DND-41 (cell line): ENCODE measurements at regions not wholly inside any gene's neighbourhood (a gene's known extent, or its start where the extent isn't known, plus 50 kb on each side); places are given as distances from the start of the nearest gene placed in this dataset.

ENCODE experiments used
- CTCF ChIP-seq: IDR thresholded peaks from 2 replicates; pipeline ENCODE4 v1.5.1; 2012; ENCODE audit warnings: borderline replicate concordance, low read length, moderate library complexity, mild to moderate bottlenecking; ENCODE audit not compliant: poor library complexity, severe bottlenecking; ENCODE audit errors: extremely low read depth
- EZH2 ChIP-seq: IDR thresholded peaks from 3 replicates; pipeline ENCODE4 v1.6.1; 2012; ENCODE audit warnings: borderline replicate concordance, low read depth, mild to moderate bottlenecking, moderate library complexity, low read length, inconsistent platforms; ENCODE audit not compliant: severe bottlenecking

GRCh38 chr4:114481856-114482255 lies 116.8 kb upstream of the UGT8 start:
- TF ChIP-seq EZH2 (no peak), CTCF (no peak)
